Fibroblast of the aortic adventitia (primary cell): ENCODE measurements at regions not wholly inside any gene's neighbourhood (a gene's known extent, or its start where the extent isn't known, plus 50 kb on each side); places are given as distances from the start of the nearest gene placed in this dataset.

Experiments
- DNase-seq: peaks from one replicate; pipeline ENCODE4 v3.0.0-alpha.2; 2010; ENCODE audit warnings: low read depth
- H3K4me3 ChIP-seq: 2 replicates; pipeline ENCODE4 v1.5.1; 2011; ENCODE audit warnings: low read depth, mild to moderate bottlenecking, control low read depth, low read length, moderate library complexity
- CTCF ChIP-seq: IDR thresholded peaks from 2 replicates; pipeline ENCODE4 v1.5.1; 2011; ENCODE audit warnings: mild to moderate bottlenecking, low read length, control low read depth, inconsistent platforms; ENCODE audit not compliant: insufficient read depth

- H3K4me3 ChIP-seq = no peak overlapping the region
- no peak for TF ChIP-seq CTCF
- no peak for DNase-seq
Observed at GRCh38 chr5:2119573-2119972, 236.8 kb upstream of the IRX4 start.

- no peak for DNase-seq
- H3K4me3 ChIP-seq = no peak overlapping the region
- no peak for TF ChIP-seq CTCF
Observed at GRCh38 chr5:2113348-2114131, 230.8 kb upstream of the IRX4 start.

- DNase-seq = no peak
- TF ChIP-seq CTCF = no peak
- no peak overlapping the region for H3K4me3 ChIP-seq
Observed at GRCh38 chr5:2112173-2113025, 229.7 kb upstream of the IRX4 start.

- no peak for TF ChIP-seq CTCF
- no peak for DNase-seq
Observed at GRCh38 chr5:2111569-2112105, 228.9 kb upstream of the IRX4 start.

GRCh38 chr5:2110934-2111462 lies 228.3 kb upstream of the IRX4 start:
- DNase-seq = no peak
- H3K4me3 ChIP-seq = no peak overlapping the region
- no peak for TF ChIP-seq CTCF

More at GRCh38 chr5:2111569-2112105, 228.9 kb upstream of the IRX4 start:
- no peak overlapping the region for H3K4me3 ChIP-seq

GRCh38 chr5:2110137-2110933 lies 227.6 kb upstream of the IRX4 start:
- TF ChIP-seq CTCF = no peak

More at GRCh38 chr5:2110137-2110933, 227.6 kb upstream of the IRX4 start:
- H3K4me3 ChIP-seq = no peak overlapping the region
- no peak for DNase-seq
